ENCODE measurements at regions not wholly inside any gene's neighbourhood (a gene's known extent, or its start where the extent isn't known, plus 50 kb on each side); places are given as distances from the start of the nearest gene placed in this dataset.

DNA sequence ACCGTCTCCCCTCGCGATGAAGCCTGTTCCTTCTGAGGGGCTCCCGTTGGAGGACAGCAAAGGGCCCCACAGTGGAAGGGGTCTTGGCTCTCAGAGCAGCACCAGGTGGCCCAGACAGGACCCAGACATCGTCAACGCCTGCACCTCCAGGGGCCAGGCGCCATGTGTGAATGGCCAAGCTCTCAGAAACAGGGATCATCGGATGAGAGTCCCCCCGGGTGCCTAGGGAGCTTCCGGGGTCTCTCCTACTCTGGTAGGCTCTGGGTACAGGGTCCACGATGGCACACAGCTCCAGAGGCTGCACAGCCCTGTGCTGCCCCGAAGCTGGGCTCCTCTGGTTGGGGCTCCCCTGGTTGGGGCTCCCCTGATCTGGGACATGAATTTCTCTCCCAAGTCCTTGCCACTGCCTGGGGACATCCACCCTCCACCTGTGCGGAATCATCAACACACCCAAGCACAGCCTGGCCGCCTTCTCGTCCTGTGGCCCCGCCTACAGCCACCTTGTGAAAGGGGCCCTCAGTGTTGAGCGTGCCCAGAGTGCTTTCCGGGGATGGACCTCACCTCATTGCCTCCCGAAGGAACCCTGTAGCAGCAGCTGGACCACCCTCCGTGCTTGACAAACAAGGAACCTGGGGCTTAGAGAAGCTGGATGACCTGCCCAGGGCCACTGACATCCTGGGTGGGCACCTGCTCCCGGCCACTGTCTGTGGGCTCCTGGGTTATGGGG is 929.0 kb downstream of the BRD1 start:
- no peak for DNase-seq (ENCODE audit: low read depth in 3 of 3)

DNA sequence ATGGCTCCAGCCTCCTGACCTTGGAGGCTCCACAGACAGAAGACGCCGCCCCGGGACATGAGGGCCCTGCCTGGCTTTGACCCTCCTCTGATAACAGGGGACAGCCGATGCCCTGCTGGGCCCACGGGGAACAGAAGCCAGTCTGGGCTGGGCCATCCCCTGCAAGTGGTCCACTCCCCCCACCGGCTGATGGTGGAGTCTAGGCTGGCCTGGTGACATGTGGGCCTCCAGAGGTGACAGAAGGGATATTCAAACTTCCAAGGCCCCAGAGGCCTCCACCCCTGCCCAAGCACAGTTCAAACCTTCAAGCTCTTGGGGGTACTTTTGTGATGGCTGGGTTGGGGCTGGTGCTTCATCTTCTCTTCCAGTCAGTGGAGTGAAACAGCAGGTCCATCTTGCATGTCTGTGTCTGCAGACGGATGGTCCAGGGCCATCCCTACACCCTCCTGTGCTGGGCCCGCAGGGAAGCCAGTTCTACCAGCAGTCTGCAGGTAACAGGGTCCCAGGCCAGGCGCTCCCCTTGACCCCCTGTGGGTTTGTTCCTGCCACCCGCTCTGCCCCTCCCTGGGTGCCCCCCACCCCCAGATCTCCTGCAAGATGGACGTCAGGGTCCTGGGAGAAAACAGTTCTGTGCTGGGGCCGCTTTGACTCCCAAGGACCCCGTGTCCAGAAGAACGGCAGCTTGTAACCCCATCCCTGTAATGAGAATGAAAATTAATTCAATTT is 929.9 kb downstream of the BRD1 start:
- no peak for DNase-seq (ENCODE audit: low read depth in 3 of 3)

DNA sequence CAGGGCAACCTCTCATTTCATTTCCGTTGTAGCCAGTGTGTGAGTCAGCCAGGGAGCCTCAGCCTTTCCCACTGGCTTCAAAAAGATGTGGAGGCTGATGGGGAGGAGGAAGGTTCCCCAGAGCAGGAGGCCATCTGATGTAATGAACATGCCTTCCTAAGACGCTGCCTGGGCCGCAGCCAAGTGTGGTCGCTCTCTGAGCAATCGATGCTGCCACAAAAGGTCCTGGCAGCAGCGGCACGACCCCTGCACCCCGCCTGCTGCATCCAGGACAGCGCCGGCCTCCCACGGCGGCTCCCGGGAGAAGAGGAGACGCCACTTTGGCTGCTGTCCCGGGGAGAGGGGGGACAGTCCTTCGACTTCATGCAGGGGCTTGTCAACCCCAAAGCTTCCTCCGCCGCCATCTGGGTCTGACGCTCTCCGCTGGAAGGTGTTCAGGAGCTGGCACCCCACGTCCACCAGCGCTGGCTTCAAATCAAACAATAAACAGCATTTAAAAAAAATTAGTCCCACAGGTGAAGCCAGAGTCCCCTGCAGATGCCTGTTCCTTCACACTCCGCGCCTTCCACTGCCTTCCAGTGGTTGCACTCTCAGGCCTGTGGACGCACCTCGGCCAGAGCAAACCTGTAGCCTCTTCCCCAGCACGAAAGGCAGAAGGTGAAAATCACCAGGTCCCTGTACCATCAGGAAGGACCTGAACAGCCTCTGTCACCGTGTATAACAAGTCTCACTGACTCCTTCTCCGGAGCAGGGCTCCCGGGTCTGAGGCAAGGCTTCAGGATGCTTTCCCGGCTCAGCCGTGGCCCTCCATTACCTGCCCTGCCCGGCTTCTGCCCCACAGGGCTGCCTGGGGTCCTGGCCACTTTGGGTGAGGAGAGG is 930.7 kb downstream of the BRD1 start:
- no peak for DNase-seq (ENCODE audit: low read depth in 3 of 3)

DNA sequence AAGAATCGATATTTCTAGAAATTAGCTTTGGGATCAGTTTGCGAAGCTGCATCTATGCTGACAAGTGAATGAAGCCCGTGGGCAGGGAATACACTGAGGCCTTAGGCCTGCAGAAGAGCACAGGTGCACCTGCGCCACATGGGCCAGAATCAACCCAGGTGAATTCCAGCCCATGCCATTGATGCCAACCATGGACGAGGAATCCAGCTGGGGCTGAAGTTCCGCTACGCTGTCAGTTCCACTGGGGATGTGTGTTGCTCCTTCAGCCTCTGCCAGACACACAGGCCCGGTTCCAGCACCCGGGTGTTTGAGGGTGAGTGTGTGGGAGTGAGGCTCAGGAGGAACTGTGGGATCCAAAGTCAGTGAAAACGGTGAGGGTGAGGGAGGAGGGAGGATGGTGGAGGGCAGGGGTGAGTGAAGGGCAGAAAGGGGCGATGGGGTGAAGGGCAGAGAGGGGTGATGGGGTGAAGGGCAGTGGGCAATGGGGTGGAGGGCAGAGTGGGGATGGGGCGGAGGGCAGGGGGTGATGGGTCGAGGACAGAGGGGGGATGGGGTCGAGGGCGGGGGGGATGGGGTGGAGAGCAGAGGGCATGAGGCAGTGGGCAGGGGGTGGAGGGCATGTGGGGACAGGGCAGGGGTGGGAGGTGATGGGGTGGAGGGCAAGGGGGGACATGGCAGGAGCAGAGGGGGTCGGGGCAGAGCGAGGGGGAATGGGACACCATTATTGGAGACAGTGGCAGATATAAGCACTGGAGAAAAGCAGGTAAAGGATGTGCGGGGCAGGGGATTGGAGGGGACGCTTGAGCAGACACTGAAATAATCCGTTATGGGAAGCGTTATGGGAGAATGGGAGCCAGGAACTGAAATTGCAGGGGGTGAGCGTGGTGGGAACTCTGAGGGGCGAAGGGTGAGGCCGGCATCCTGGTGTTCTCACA is 931.6 kb downstream of the BRD1 start:
- no peak for DNase-seq (ENCODE audit: low read depth in 3 of 3)

DNA sequence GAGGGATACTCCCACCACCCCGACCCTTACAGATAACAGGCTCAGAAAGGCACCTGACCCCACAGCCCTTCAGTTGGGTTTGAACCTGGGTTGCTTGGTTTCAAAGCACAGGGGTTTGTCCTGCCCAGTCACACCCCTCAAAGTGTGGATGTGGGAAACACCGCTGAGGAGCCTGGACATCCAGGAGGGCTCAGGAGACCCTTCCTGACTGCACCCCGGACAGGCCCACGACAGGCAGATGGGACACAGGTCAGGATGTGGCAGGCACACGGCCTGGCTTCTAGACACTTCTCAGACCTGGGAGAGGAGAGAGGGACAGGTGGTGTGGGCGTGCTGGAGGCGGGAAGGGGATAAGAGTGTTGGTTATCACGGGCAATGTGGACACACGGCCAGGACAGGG is 932.3 kb downstream of the BRD1 start:
- no peak for DNase-seq (ENCODE audit: low read depth in 3 of 3)

DNA sequence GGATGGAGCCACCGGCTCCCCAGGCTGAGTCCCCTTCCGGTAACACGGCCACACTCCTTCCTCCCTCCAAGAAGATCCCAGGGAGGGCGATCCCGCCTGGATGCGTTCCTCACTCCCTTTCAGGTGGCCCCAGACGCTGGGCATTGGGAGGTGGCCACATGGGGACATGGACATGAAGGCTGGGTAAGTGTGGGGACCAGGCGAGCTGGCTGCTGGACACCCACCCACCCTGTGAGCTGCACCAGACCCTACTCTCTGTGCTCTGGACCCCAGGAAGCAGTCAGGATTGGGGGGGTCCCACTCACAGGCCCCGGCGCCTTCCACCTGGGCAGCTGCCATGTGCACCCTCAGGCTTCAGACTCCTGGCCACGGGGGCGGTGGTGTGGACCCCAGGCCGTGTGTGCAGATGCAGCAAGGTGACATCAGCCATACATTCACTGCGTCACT is 932.8 kb downstream of the BRD1 start:
- no peak for DNase-seq (ENCODE audit: low read depth in 3 of 3)

DNA sequence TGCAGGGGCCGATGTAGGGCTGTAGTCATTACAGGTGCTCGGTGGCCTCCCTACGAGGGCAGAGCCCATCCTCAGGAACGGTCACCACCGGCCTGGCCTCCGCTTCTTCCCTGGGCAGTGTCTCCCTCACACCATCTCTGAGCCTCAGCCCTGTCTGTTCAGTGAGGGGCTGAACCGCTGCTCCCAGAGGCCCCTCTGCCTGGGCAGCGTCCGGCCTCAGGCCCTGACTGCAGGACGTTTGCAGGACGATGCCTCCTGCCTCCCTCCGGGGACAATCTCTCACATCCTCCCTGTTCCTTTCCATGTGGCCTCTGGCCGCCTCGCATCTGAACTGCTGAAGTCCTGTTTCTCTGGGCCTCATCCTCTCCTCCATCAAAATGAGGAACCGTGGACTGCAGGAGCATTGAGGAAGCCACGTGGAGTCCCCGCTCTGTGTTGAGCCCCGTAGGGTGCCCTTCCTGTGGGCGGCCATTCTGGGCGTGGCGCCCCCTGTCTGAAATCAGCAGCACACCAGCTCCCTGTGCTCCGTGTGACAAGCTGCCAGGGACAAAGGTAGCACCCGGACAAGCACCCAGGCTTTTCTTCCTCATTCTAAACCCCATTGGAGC is 933.5 kb downstream of the BRD1 start:
- DNase-seq (ENCODE audit: low read depth in 3 of 3), result no peak

DNA sequence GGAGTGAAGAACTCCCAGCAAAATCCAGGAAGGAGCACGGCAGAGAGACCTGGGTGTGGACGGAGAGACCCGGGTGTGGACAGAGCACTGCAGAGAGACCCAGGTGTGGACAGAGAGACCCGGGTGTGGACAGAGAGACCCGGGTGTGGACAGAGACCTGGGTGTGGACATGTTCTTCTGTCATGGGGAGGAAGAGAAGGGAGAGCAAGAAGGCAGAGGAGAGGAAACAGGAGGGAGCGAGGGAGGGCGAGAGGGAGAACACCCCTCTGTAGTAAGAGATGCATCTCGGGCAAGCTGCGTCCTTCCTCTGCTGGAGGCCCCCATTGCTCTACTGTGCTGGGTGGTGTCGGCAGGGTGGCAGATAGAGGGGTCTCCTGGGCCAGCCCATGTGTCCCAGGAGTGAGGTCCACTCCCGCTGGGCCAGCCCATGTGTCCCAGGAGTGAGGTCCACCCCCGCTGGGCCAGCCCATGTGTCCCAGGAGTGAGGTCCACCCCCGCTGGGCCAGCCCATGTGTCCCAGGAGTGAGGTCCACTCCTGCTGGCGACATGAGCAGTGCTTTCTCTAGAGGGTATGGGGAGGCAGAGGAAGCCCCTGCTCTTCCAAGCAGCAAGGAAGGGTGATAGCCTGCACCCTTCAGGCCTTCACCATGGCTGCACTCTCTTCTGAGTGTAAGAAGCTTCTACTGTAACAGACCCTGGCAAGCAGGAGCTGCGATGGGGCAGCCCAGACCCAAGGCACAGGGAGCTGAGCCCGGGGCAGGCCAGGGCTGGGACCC is 934.2 kb downstream of the BRD1 start:
- no peak for DNase-seq (ENCODE audit: low read depth in 3 of 3)

DNA sequence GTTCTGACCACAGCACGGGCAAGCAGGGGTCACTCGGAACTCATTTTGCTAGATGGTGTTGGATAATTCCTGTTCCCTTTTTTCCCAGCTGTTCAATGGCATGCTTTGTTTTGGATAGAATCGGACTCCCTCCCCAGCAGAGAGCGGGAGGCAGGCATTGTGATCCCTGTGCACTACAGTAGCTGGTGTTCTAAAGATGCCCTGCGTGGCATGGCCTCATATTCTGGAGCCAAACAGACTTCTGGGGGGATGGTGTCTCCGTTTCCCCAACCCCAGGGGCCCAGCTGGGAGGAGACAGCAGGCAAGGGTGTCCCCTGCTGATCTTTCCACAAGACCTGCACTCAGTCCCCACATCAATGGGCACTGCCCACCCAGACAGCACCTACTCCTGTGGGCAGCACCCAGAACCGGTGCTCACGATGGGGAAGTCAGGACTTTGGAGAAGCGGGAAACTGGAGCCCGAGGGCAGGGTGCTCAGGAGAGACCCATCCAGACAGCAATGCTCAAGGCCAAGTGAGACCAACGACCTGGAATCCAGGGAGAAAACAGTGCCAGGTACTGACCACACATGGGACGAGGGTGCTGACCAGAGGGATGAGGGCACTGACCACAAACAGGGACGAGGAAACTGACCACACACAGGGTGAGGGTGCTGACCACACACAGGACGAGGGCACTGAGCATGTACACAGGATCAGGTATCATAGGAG is 934.9 kb downstream of the BRD1 start:
- DNase-seq (ENCODE audit: low read depth in 3 of 3), result no peak

DNA sequence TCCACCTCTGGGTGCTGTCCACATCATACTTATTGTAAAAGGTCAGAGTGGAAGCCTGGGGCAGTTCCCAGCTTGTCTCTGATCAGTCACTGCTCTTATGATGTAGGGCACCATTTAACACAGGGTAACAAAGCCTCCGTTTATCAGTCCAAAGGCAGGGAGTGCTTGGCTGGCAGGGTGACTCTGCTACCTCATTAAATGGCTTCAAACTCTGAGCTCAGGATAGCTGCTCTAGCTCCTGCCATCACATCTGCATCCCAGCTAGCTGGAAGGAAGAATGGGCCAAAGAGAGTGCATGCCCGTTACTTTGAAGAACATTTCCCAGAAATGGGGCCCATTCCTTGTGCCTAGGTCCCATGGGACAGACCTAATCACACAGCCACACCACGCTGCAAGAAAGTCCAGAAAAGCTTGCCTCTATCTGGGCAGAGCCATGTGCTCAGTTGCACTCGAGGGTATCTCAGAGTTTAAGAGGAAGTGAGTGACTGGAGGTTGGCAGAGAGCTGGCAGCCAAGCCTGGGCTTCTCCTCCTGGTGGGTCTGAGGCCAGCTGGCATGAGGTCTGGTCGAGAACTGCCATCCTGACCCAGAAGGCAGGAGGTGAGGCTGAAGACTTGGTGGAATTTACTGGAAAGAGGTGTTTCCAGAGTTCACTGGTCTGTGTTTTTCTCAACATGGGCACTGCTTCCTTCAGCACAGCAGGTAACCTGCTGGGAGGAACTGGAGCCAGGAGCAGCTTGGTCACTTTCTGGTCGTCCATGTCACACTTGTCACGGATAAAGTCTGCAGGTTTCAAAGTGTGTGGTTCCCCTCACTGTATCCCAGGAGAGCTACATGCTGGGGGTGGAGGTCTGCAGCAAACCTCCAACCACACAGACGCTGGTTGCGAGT is 935.7 kb downstream of the BRD1 start:
- DNase-seq (ENCODE audit: low read depth in 3 of 3), result no peak

DNA sequence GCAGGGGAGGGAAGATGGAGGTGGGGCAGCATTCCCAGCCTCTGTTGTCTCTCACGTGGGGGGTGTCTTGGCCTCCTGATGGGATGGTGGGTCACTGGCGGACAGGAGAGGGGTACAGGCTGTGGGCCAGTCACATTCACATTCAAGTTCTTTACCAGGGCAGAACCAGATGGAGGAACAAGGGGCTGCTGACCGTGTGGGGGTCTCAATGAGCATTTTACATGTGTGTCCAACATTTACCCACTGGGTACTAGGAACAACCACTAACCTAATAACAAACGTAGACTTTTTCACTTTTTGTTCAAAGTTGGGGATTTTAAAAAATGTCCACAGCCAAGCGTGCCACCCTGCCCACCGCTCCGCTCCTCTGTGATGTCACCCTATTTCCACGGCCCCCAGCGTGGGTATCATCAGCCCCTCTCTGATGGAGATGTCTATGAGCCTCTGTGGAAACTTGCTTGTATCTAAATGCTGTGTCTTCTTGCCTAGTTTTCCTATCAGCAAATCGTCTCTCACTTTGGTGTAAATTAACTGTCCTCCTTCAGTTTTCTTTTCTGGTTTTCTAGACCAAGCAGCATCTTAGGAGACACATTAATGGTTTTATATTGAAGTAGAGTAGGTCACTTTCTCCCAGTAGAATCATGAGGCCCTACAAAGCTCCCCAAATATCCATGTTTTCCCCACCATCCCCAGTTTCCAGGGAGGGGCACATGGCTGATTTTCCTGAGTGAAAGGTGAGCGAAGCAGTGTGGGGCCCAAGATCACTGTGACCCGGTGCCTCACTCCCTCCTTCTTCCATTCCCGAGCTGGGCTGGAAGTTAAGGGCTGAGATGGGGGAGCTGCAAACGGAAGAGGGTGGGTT is 936.7 kb downstream of the BRD1 start:
- no peak for DNase-seq (ENCODE audit: low read depth in 3 of 3)

DNA sequence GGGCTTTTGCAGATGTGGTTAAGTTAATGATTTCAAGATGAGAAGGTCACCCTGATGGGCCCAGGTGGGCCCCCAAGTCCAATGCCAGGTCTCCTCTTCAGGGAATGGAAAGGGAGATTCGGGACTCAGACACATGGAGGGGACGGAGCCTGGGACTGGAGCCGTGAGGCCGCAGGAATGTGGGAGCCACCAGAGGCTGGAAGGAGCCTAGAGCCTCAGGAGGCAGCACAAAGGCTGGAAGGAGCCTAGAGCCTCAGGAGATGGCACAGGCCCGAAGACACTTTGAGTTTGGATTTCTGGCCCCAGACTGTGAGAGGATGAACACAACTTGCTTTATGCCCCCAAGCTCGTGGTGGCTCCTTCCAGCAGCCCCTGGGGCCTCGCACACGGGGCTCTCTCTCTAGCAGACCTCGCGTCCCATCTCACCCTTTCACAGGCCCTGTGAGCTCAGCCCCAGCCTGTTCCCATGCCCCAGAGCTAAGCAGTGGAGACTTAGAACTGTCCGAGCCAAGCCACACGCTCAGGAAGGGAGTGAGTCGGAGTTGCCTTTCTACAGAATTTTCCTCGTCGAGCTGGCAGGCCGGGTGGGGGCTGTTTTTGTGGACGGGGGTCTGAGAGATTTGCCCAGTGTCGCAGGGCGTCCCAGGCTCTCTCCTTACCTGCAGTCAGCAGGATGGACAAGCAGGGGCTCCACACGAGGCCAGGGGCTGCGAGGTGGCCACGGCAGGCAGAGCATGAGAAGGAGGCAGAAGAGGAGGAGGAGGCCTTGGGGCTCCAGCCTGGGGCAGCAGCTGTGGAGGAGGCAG is 937.6 kb downstream of the BRD1 start:
- DNase-seq (ENCODE audit: low read depth in 3 of 3), result no peak

DNA sequence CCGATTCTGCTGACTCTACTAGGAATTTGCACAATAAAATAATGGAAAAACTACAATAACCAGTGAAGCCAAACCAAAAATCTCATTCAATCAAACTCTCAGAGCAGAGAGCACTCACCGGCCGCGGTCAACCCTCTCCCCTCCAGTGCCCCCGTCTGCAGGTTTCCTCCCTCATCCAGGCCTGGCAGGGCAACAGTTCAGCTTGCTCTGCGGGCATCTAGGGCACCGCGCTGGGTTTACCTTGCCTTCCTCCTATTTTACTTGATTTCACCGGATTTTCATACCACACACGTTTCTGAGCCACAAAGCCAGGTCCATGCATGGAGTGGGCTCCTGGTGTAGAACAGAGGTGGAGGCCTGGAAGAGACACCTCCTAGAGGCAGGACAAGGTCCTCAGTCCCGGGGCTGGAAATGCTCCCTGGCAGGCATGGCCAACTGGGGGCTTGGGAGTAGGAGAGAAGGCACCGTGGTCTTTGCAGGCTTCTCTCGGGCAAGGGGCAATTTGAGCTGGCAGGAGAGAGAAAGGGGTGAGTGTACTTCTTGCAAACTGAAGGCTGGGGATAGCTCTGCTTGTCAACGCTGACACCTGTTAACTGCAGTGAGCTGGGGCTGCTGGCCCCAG is 938.4 kb downstream of the BRD1 start:
- DNase-seq (ENCODE audit: low read depth in 3 of 3), result no peak

DNA sequence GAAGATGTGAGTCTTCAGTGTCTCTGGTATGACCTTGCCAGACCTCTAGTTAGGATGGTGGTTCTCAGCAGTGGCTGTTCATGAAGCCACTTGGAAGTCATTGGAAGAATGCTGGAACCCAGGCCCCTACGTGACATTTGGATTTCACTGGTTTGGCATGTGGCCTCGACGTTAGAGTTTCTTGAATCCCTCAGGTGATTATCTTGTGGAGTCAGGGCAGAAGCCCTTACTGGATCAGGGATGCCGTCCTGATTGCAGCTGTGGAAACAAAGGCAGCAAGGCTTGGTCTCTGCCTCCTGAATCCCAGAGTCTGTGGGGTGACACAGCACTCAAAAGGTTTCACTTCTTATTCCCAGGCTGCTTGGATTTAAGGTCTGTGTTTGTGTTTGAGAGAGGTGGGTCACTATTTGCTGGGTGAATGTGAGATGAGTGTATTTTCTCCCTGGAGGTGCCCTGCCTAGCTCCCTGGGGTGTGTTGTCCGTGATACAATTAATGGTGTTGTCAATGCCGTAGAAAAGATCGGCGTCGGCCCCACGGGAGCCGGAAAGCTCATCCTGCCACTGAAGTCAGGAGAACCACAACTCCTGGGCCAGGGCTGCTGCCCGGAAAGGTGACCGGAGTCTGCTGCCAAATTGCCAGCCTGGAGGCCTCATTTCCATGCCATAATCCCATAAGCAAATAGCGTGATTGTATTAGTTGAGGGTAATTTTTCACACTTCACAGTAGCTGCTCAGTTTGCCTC is 939.0 kb downstream of the BRD1 start:
- DNase-seq (ENCODE audit: low read depth in 3 of 3), result no peak

Measured in stimulated activated CD4-positive, alpha-beta T cell treated with anti-CD3 and anti-CD28 coated beads, TNF-alpha, amount 100 ng/mL, for 48 hours (primary cell).